ENCODE measurements at regions not wholly inside any gene's neighbourhood (a gene's known extent, or its start where the extent isn't known, plus 50 kb on each side); places are given as distances from the start of the nearest gene placed in this dataset.

GRCh38 chr4:111500858-111501257 is 644.4 kb upstream of the FAM241A start:
- no peak for TF ChIP-seq BHLHE40 (IDR thresholded peaks at IDR 0.05; ENCODE audit: borderline replicate concordance)
- TF ChIP-seq TARDBP (IDR thresholded peaks at IDR 0.05): no peak
- TF ChIP-seq ARNT (IDR thresholded peaks at IDR 0.05): no peak
- no peak for TF ChIP-seq ELF4 (IDR thresholded peaks at IDR 0.05)
- no peak for TF ChIP-seq SUZ12 (IDR thresholded peaks at IDR 0.05)
- TF ChIP-seq ZNF384 (IDR thresholded peaks at IDR 0.05): no peak
- TF ChIP-seq LEF1 (IDR thresholded peaks at IDR 0.05; ENCODE audit: borderline replicate concordance): no peak
- TF ChIP-seq FOXM1 (IDR thresholded peaks at IDR 0.05; ENCODE audit: borderline replicate concordance): no peak
- no peak for TF ChIP-seq FOXA1 (IDR thresholded peaks at IDR 0.05)
- TF ChIP-seq PKNOX1 (IDR thresholded peaks at IDR 0.05): peak; percentile 70

Measured in HEK293T (cell line).